Coronary artery (tissue), 2 donors: ENCODE measurements at regions not wholly inside any gene's neighbourhood (a gene's known extent, or its start where the extent isn't known, plus 50 kb on each side); places are given as distances from the start of the nearest gene placed in this dataset.
"Not testable (repeated sequence)": the region's sequence is repeated elsewhere in the genome, so short reads cannot be mapped to it uniquely, and the experiment has no call there.

Experiments
- DNase-seq: peaks from one replicate; pipeline ENCODE4 v3.0.0-alpha.2; 2017; ENCODE audit warnings: low spot score
- H3K27ac ChIP-seq, 2 donors: fragments of 200-600 bp; sonication (generic); one replicate each; pipeline ENCODE4 v1.5.1; 2016 to 2019
- H3K4me3 ChIP-seq: fragments of 200-600 bp; sonication (generic); 2 replicates; pipeline ENCODE4 v1.5.1; 2016; ENCODE audit warnings: mild to moderate bottlenecking, moderate library complexity
- TF ChIP-seq, protein P1 (sequence below): fragments of 200-600 bp; sonication (generic); IDR thresholded peaks from one replicate; pipeline ENCODE4 v1.5.1; 2019; ENCODE audit warnings: antibody characterized with exemption

DNA sequence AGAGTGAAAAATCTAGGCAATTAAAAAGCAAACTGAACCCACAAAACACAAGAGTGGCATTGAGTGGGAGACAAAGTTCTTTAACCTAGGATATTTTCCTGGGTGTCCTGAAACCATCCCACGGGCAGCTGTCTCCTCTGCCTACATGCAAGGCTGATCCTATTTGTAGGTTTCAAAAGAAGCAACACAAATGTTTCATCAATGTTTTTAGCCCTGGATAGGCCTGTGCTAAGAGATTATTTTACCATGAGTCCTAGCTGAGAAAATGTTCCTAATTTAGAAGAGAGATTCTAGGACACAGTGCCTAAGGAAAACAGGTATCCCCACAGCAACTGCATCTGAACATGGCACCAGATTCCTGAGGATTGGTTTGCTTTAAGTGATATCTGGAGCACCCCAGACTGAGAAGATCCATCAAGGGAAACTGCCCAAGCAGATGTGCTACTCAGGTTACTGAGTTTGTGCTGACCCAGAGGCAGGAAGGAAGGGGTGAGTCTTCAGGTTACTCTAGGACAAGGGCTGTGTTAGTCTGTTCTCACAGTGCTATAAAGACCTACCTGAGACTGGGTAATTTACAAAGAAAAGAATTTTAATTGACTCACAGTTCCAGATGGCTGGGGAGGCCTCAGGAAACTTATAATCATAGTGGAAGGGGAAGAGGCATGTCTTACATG, 111.6 kb upstream of the UST start:
- no peak overlapping the region for H3K27ac ChIP-seq

DNA sequence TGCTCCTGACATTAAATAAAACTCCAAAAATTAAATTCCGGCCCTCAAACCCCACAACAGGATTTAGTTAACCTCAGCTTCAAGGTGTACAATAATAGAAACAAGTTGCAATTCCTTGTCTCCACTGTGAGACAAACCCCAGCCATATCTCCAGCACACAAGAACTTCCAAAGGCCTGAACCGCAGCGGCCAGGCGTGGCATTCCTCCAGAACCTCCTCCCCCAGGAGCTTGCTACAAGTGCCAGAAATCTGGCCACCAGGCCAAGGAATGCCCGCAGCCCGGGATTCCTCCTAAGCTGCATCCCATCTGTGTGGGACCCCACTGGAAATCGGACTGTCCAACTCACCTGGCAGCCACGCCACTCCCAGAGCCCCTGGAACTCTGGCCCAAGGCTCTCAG, 105.0 kb upstream of the UST start:
- H3K27ac ChIP-seq, H3K4me3 ChIP-seq, DNase-seq: not testable (repeated sequence)

More for the DNA sequence above, 111.6 kb upstream of the UST start:
- DNase-seq: no peak
- no peak overlapping the region for H3K4me3 ChIP-seq
- TF ChIP-seq, protein P1, sequence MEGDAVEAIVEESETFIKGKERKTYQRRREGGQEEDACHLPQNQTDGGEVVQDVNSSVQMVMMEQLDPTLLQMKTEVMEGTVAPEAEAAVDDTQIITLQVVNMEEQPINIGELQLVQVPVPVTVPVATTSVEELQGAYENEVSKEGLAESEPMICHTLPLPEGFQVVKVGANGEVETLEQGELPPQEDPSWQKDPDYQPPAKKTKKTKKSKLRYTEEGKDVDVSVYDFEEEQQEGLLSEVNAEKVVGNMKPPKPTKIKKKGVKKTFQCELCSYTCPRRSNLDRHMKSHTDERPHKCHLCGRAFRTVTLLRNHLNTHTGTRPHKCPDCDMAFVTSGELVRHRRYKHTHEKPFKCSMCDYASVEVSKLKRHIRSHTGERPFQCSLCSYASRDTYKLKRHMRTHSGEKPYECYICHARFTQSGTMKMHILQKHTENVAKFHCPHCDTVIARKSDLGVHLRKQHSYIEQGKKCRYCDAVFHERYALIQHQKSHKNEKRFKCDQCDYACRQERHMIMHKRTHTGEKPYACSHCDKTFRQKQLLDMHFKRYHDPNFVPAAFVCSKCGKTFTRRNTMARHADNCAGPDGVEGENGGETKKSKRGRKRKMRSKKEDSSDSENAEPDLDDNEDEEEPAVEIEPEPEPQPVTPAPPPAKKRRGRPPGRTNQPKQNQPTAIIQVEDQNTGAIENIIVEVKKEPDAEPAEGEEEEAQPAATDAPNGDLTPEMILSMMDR: no peak

DNA sequence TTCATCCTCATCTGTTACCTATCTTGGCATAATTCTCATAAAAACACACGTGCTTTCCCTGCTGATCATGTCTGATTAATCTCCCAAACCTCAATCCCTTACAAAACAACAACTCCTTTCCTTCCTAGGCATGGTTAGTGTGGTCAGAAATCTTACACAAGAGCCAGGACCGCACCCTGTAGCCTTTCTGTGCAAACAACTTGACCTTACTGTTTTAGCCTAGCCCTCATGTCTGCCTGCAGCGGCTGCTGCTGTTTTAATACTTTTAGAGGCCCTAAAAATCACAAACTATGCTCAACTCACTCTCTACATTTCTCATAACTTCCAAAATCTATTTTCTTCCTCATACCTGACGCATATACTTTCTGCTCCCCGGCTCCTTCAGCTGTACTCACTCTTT, 103.6 kb upstream of the UST start:
- H3K4me3 ChIP-seq, H3K27ac ChIP-seq, DNase-seq: not testable (repeated sequence)

DNA sequence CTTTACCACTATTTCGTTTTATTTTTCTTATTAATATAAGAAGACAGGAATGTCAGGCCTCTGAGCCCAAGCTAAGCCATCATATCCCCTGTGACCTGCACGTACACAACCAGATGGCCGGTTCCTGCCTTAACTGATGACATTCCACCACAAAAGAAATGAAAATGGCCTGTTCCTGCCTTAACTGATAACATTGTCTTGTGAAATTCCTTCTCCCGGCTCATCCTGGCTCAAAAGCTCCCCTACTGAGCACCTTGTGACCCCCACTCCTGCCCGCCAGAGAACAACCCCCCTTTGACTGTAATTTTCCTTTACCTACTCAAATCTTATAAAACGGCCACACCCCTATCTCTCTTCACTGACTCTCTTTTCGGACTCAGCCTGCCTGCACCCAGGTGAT, 101.8 kb upstream of the UST start:
- H3K27ac ChIP-seq, DNase-seq, H3K4me3 ChIP-seq: not testable (repeated sequence)

DNA sequence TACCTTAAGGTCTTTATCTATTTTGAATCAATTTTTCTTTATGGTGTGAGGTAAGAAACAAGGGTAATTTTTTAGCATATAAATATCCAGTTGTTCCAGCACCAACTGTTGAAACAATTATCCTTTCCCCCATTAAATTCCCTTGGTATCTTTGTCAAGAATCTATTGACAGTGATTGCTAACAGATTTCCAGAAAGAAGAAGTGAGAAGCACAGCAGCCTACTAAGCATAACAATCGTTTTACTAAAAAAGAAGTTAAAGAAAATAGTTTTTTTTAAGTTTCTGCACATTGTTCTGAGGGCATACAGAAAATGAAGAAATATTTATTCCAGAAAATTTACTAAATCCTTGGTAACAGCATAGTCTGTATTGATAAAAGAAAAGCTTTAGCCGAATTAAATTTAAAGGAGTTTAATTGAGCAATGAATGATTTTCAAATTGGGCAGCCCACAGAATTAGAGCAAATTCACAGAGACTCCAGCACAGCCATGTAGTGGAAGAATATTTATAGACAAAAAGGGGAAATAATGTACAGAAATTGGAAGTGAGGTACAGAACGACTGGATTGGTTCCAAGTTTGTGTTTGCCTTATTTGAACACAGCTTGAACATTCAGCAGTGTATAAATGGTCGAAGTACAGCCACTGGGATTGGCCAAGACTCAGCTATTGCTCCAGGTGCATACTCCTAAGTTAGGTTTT, 97.9 kb upstream of the UST start:
- no peak overlapping the region for H3K27ac ChIP-seq
- TF ChIP-seq, protein P1: no peak
- DNase-seq: no peak
- H3K4me3 ChIP-seq: no peak overlapping the region

DNA sequence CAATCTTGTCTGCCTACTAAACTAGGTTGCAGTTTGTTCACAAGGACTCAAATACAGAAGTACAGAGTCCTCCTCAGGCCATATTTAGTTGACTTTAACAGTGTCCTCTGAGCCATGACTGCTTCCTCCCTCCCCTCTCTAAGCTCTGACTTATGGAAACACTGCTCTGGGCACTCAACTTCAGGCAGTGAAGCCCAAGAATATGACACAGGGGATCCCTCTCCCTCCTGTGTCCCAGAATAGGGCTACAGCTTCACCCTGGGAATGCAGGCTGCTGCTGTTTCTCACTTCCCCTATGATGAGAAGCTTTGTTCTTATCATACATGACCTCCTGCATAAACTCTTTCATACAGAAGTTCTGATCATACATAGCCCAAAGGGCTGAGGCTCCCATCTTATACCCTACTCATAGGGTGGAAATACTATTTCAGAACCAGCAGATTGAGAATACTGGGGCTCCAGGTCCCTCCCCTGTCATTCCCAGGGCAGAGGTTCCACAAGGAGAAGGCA, 97.3 kb upstream of the UST start:
- H3K27ac ChIP-seq: no peak overlapping the region
- no peak overlapping the region for H3K4me3 ChIP-seq
- TF ChIP-seq, protein P1: no peak
- DNase-seq: no peak

DNA sequence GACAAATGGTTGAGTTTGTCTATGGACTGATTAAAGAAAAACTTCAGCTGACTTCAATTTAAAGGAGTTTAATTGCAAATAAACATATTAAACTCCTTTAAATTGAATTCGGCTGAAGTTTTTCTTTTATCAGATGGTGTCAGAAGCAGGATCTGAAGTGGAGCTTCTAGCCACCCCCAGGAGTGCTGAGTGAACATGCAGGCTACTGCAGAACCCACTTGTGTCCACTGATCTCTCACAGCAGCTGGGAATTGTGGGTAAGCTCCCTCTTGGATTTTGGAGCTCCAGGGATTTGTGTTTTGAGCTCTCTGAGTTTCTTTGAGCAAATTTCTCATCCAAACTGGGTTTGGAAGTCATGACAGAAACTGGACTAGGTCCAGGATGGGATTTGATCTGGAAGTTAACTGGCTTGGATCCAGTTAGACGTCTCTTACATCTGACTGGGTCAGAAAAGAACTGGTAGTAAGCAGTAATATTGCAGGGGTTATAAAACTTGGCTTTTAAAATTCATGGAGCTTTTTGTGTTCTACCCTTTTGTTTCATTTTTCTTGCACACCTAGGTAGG, 95.8 kb upstream of the UST start:
- Histone ChIP-seq H3K27ac (no peak overlapping the region), H3K4me3 (no peak overlapping the region)
- DNase-seq: no peak
- TF ChIP-seq, protein P1: no peak

DNA sequence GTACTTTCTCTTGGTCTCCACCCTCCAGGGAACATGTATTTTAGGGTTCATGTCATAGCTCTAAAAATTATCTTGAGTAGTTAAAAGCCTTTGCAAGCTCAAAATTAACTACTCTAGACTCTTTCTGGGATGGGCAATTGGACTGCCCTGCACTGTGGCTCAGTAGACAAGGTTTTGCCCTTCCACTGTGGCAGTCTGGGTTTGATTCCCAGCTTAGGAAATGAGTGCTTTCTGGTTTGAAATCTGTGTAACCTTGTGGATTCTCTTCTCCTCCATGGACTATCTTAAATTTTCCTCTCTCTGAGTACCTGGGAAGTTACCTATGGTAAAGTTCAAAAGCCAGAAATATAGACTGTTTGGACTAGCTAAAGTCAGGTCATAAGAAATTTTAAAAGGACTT, 94.6 kb upstream of the UST start:
- no peak for DNase-seq
- TF ChIP-seq, protein P1: no peak
- Histone ChIP-seq H3K27ac (no peak overlapping the region), H3K4me3 (no peak overlapping the region)
